HepG2 (cell line): ENCODE measurements at regions not wholly inside any gene's neighbourhood (a gene's known extent, or its start where the extent isn't known, plus 50 kb on each side); places are given as distances from the start of the nearest gene placed in this dataset.
A peak's percentile ranks its signal among the peaks of the same experiment; 100 is the strongest.

Experiments
- CEBPB ChIP-seq: IDR thresholded peaks from 2 replicates; pipeline ENCODE4 v1.6.1; 2011; ENCODE audit warnings: low read depth, low read length, improper control_type of control experiment, borderline replicate concordance
- DMAP1 ChIP-seq: IDR thresholded peaks from 2 replicates; pipeline ENCODE4 v1.6.1; 2016
- KLF16 ChIP-seq, 2 experiments: sonication (generic) in 1 of 2; formaldehyde crosslinking in 1 of 2; IDR thresholded peaks; 2 replicates each; pipeline versions ENCODE4 v1.6.1 to v1.8.0; 2016 to 2023; ENCODE audit warnings: missing genetic modification reagents in 2 of 2, missing compliant biosample characterization in 1 of 2
- MYC ChIP-seq: sonication (generic); formaldehyde crosslinking; IDR thresholded peaks from 2 replicates; pipeline ENCODE4 v1.9.0; 2021; ENCODE audit warnings: missing genetic modification reagents, borderline replicate concordance
- RBFOX2 ChIP-seq: fragments of 200-400 bp; formaldehyde crosslinking; IDR thresholded peaks from 2 replicates; pipeline ENCODE4 v1.6.1; 2017; ENCODE audit warnings: low read depth, mild to moderate bottlenecking, low read length
- SAFB2 ChIP-seq: sonication (generic); formaldehyde crosslinking; IDR thresholded peaks from 2 replicates; pipeline ENCODE4 v1.5.1; 2020; ENCODE audit warnings: missing genetic modification reagents, low read depth, mild to moderate bottlenecking, borderline replicate concordance
- ZFP91 ChIP-seq: sonication (generic); formaldehyde crosslinking; IDR thresholded peaks from 2 replicates; pipeline ENCODE4 v1.9.0; 2022; ENCODE audit warnings: missing genetic modification reagents, mild to moderate bottlenecking, borderline replicate concordance
- ZNF687 ChIP-seq: sonication (generic); formaldehyde crosslinking; IDR thresholded peaks from 2 replicates; pipeline ENCODE4 v1.5.1; 2020; ENCODE audit warnings: mild to moderate bottlenecking, missing genetic modification reagents, moderate library complexity
- ZNF768 ChIP-seq: sonication (generic); formaldehyde crosslinking; IDR thresholded peaks from 2 replicates; pipeline ENCODE4 v1.4.0; 2020; ENCODE audit warnings: missing genetic modification reagents
- ZSCAN21 ChIP-seq: sonication (generic); formaldehyde crosslinking; IDR thresholded peaks from 2 replicates; pipeline ENCODE4 v1.8.0; 2022; ENCODE audit warnings: mild to moderate bottlenecking, missing genetic modification reagents, moderate library complexity, borderline replicate concordance
- TF ChIP-seq, protein P1 (sequence below): IDR thresholded peaks from 2 replicates; pipeline ENCODE4 v1.6.1; 2012; ENCODE audit warnings: low read depth, low read length, improper control_type of control experiment
- TF ChIP-seq, protein P2 (sequence below): sonication (generic); formaldehyde crosslinking; IDR thresholded peaks from 2 replicates; pipeline ENCODE4 v1.8.1; 2023; ENCODE audit warnings: mild to moderate bottlenecking, missing genetic modification reagents
- TF ChIP-seq, protein P3 (sequence below): sonication (generic); formaldehyde crosslinking; IDR thresholded peaks from 2 replicates; pipeline ENCODE4 v1.4.0; 2020; ENCODE audit warnings: mild to moderate bottlenecking, missing genetic modification reagents
- TF ChIP-seq, protein P4 (sequence below): IDR thresholded peaks from 2 replicates; pipeline ENCODE4 v1.6.1; 2012; ENCODE audit warnings: inconsistent platforms

DNA sequence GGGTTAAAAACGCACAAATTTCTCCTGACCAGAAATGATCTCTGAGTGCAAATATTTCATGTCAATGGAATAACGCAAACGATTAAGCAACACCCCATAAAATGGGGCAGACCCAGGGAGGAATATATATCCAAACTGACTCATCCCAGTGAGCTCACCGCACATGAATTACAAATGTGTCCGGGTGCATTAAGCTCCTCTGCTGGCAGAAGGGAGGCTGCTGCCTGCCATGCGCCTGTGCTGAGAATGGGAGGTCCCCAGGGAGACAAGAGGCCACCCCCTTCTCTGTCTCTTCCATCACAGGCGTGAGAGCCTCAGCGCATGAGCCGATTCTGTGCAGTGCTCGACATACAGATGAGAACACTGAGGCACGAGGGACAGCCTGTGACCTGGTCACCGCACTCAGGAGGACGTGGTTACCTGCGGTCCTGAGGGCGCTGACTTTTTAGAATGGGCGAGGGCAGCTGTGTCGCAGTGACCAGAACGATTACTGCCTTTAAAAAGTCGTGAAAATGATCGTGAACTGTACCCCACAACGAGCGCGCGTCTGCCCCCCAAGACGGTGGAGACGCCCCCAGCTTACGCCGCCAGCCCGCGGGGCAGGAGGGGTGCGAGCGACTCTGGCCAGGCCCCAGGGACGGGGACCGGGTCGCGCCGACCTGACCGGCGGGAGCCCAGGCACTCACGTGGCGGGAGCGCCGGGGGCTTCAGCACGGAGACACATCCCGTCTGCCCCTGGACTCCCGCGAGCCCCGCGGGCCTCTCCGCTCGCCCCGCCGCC is 188.5 kb downstream of the ADRA2C start (continued):
- peak; percentile 76 for TF ChIP-seq ZNF687 (CRISPR knock-in tag)
- TF ChIP-seq, protein P1, sequence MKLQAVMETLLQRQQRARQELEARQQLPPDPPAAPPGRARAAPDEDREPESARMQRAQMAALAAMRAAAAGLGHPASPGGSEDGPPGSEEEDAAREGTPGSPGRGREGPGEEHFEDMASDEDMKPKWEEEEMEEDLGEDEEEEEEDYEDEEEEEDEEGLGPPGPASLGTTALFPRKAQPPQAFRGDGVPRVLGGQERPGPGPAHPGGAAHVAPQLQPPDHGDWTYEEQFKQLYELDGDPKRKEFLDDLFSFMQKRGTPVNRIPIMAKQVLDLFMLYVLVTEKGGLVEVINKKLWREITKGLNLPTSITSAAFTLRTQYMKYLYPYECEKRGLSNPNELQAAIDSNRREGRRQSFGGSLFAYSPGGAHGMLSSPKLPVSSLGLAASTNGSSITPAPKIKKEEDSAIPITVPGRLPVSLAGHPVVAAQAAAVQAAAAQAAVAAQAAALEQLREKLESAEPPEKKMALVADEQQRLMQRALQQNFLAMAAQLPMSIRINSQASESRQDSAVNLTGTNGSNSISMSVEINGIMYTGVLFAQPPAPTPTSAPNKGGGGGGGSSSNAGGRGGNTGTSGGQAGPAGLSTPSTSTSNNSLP = 0 out of 2 replicates have a peak, but pooled peaks have one; percentile 31
- TF ChIP-seq, protein P2, sequence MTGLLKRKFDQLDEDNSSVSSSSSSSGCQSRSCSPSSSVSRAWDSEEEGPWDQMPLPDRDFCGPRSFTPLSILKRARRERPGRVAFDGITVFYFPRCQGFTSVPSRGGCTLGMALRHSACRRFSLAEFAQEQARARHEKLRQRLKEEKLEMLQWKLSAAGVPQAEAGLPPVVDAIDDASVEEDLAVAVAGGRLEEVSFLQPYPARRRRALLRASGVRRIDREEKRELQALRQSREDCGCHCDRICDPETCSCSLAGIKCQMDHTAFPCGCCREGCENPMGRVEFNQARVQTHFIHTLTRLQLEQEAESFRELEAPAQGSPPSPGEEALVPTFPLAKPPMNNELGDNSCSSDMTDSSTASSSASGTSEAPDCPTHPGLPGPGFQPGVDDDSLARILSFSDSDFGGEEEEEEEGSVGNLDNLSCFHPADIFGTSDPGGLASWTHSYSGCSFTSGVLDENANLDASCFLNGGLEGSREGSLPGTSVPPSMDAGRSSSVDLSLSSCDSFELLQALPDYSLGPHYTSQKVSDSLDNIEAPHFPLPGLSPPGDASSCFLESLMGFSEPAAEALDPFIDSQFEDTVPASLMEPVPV (CRISPR knock-in tag) = 0 out of 2 replicates have a peak, but pooled peaks have one; percentile 13
- peak; percentile 40; the same call in 1 of the 2 replicates for TF ChIP-seq DMAP1
- 0 out of 4 replicates have a peak, but pooled peaks of 1 of the 2 experiments have one; percentile 24 for TF ChIP-seq KLF16 (CRISPR knock-in tag; IDR thresholded peaks at IDR 0.05)
- peak; percentile 37; the same call in 1 of the 2 replicates for TF ChIP-seq ZFP91 (CRISPR knock-in tag)
- peak; percentile 28; the same call in 1 of the 2 replicates for TF ChIP-seq CEBPB
- TF ChIP-seq ZNF768 (CRISPR knock-in tag) = peak; percentile 48; the same call in 1 of the 2 replicates
- 0 out of 2 replicates have a peak, but pooled peaks have one; percentile 42 for TF ChIP-seq SAFB2
- TF ChIP-seq ZSCAN21 (CRISPR knock-in tag) = 0 out of 2 replicates have a peak, but pooled peaks have one; percentile 23
- TF ChIP-seq, protein P3, sequence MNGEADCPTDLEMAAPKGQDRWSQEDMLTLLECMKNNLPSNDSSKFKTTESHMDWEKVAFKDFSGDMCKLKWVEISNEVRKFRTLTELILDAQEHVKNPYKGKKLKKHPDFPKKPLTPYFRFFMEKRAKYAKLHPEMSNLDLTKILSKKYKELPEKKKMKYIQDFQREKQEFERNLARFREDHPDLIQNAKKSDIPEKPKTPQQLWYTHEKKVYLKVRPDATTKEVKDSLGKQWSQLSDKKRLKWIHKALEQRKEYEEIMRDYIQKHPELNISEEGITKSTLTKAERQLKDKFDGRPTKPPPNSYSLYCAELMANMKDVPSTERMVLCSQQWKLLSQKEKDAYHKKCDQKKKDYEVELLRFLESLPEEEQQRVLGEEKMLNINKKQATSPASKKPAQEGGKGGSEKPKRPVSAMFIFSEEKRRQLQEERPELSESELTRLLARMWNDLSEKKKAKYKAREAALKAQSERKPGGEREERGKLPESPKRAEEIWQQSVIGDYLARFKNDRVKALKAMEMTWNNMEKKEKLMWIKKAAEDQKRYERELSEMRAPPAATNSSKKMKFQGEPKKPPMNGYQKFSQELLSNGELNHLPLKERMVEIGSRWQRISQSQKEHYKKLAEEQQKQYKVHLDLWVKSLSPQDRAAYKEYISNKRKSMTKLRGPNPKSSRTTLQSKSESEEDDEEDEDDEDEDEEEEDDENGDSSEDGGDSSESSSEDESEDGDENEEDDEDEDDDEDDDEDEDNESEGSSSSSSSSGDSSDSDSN (CRISPR knock-in tag) = peak; percentile 53; the same call in 1 of the 2 replicates
- peak; percentile 63 for TF ChIP-seq MYC (CRISPR knock-in tag)
- TF ChIP-seq, protein P4, sequence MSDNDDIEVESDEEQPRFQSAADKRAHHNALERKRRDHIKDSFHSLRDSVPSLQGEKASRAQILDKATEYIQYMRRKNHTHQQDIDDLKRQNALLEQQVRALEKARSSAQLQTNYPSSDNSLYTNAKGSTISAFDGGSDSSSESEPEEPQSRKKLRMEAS = 0 out of 2 replicates have a peak, but pooled peaks have one; percentile 33
- peak; percentile 68 for TF ChIP-seq RBFOX2
